PFSK-1 (cell line): ENCODE measurements at regions not wholly inside any gene's neighbourhood (a gene's known extent, or its start where the extent isn't known, plus 50 kb on each side); places are given as distances from the start of the nearest gene placed in this dataset.

ENCODE experiments used
- POLR2AphosphoS5 ChIP-seq: IDR thresholded peaks from 2 replicates; pipeline ENCODE4 v1.6.1; 2012; ENCODE audit warnings: low read depth, mild to moderate bottlenecking, control low read depth, low read length, moderate library complexity
- REST ChIP-seq, 2 experiments: IDR thresholded peaks; 2 replicates each; pipeline versions ENCODE4 v1.6.1 to v1.8.0; 2011 to 2012; ENCODE audit warnings: low read depth in 2 of 2, low read length in 2 of 2, control low read depth in 1 of 2, inconsistent platforms in 1 of 2, mild to moderate bottlenecking in 1 of 2, moderate library complexity in 1 of 2; ENCODE audit not compliant: insufficient read depth in 1 of 2
- SIN3A ChIP-seq: IDR thresholded peaks from 2 replicates; pipeline ENCODE4 v1.6.1; 2012; ENCODE audit warnings: mild to moderate bottlenecking, low read length, moderate library complexity, borderline replicate concordance; ENCODE audit not compliant: insufficient read depth
- TAF1 ChIP-seq: IDR thresholded peaks from 2 replicates; pipeline ENCODE4 v1.6.1; 2012; ENCODE audit warnings: low read length, control low read depth, borderline replicate concordance; ENCODE audit not compliant: insufficient read depth

- no peak for TF ChIP-seq POLR2AphosphoS5
- no peak for TF ChIP-seq SIN3A
- no peak for TF ChIP-seq TAF1
- no peak for TF ChIP-seq REST (IDR thresholded peaks at IDR 0.05; ENCODE audit: insufficient read depth in 1 of 2, low read depth in 2 of 2, low read length in 2 of 2)
Observed at GRCh38 chr12:90502070-90502469, 452.9 kb downstream of the CCER1 start.
